ENCODE measurements at regions not wholly inside any gene's neighbourhood (a gene's known extent, or its start where the extent isn't known, plus 50 kb on each side); places are given as distances from the start of the nearest gene placed in this dataset.

GRCh38 chr2:193701484-193701883 lies 1506.8 kb upstream of the TMEFF2 start:
- ATAC-seq (ENCODE audit: poor library complexity) (no peak), DNase-seq (no peak)
- intact Hi-C loops (cut with DNase I), result no loop called here

- DNase-seq (no peak), ATAC-seq (ENCODE audit: poor library complexity) (no peak)
- intact Hi-C loops (cut with DNase I), result no loop called here
These were observed 1500.6 kb upstream of the TMEFF2 start for GRCh38 chr2:193695367-193695766.

DNA sequence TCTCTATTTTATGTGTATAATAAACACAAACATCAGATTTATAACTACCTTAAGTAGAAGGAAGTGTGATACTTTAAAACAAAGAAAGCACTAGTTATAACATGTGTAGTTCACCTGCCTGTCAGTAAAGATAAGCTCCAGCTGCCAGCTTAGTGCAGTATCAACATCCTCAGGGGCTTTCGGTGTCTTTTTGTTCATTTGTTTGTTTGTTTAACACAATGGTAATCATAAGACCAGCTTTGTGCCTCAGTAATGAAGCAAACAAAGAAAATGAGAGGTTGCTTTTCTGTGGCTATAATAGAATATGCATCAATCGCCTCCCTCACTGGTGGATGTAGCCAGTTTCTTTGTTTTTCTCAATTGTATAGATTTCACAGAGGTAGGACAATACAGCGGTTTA lies 1499.0 kb upstream of the TMEFF2 start:
- no peak for ATAC-seq (ENCODE audit: poor library complexity)
- no peak for DNase-seq
- intact Hi-C loops (cut with DNase I), result no loop called here

- DNase-seq (no peak), ATAC-seq (ENCODE audit: poor library complexity) (no peak)
- intact Hi-C loops (cut with DNase I), result no loop called here
These were observed 1495.8 kb upstream of the TMEFF2 start for GRCh38 chr2:193690572-193690971.

GRCh38 chr2:193687195-193687594 lies 1492.5 kb upstream of the TMEFF2 start:
- intact Hi-C loops (cut with DNase I), result no loop called here
- ATAC-seq (ENCODE audit: poor library complexity) (no peak), DNase-seq (no peak)

- intact Hi-C loops (cut with DNase I), result no loop called here
- ATAC-seq (ENCODE audit: poor library complexity), result no peak
- DNase-seq, result no peak
These were observed 1485.1 kb upstream of the TMEFF2 start for GRCh38 chr2:193679847-193680246.

GRCh38 chr2:193670478-193670877 lies 1475.7 kb upstream of the TMEFF2 start:
- DNase-seq, result no peak
- no peak for ATAC-seq (ENCODE audit: poor library complexity)
- intact Hi-C loops (cut with DNase I), result no loop called here

DNA sequence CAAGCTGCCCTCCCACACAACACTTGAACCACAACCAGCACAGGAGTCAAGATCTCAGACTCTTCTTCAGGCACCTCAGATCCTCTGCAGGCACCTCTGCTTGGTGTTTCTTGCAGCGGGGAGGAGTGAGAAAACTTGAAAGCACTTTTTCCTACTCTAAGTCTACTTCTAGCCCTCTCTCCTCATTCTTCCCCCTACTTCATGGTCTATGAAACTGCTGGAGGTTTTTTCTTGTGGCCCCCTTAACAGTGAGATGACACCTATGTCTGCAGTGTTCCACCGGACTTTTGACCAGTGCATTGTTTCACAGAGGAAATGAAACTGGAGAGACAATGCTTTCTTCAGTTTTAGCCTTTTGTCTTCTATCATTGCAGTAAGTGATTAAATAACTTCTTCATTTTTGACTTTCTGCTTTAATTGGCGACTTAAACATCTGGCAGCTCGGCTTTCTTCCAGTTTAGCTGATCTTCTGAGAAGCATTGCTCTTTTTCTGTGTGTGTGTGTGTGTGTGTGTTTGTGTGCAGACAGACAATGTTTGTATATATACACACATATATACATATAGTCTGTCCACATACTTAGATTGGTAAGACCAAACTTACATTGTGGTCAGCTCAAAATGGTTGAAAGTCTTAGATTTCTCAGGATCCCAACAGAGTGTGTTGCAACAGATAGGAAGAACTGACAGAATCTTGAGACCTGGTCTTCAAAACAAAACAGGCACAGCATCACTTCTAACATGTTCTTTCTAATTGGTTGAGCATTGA lies 1474.0 kb upstream of the TMEFF2 start:
- ATAC-seq (ENCODE audit: poor library complexity) (no peak), DNase-seq (no peak)
- intact Hi-C loops (cut with DNase I), result no loop called here

GRCh38 chr2:193627927-193628272 lies 1433.2 kb upstream of the TMEFF2 start:
- no peak for DNase-seq
- intact Hi-C loops (cut with DNase I), result no loop called here
- ATAC-seq (ENCODE audit: poor library complexity), result no peak

- no peak for DNase-seq
- ATAC-seq (ENCODE audit: poor library complexity), result no peak
- intact Hi-C loops (cut with DNase I), result no loop called here
These were observed 1432.6 kb upstream of the TMEFF2 start for GRCh38 chr2:193627187-193627926.

- intact Hi-C loops (cut with DNase I), result no loop called here
- ATAC-seq (ENCODE audit: poor library complexity) (no peak), DNase-seq (no peak)
These were observed 1413.7 kb upstream of the TMEFF2 start for GRCh38 chr2:193608451-193608850.

DNA sequence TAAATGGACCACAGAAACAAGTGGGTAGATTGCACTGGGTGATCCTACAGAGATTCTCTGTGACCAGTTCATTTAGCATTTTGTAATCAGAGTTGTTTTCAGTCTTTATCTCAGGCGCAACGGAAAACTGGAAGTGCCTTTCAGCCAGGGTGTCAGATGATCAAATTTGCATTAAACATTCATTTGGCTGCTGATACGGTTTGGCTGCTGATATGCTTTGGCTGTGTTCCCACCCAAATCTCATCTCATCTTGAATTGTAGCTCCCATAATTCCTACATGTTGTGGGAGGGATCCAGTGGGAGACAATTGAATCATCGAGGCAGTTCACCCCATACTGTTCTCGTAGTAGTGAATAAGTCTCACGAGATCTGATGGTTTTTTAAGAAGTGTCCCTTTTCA lies 1396.1 kb upstream of the TMEFF2 start:
- DNase-seq (no peak), ATAC-seq (ENCODE audit: poor library complexity) (no peak)
- intact Hi-C loops (cut with DNase I), result no loop called here

- intact Hi-C loops (cut with DNase I), result no loop called here
- DNase-seq, result no peak
- ATAC-seq (ENCODE audit: poor library complexity), result no peak
These were observed 1389.8 kb upstream of the TMEFF2 start for GRCh38 chr2:193584522-193584938.

GRCh38 chr2:193583638-193584400 lies 1389.1 kb upstream of the TMEFF2 start:
- intact Hi-C loops (cut with DNase I), result no loop called here
- ATAC-seq (ENCODE audit: poor library complexity), result no peak
- DNase-seq, result no peak

- no peak for ATAC-seq (ENCODE audit: poor library complexity)
- intact Hi-C loops (cut with DNase I), result no loop called here
- DNase-seq, result no peak
These were observed 1387.1 kb upstream of the TMEFF2 start for GRCh38 chr2:193581807-193582206.

GRCh38 chr2:193580176-193580950 lies 1385.6 kb upstream of the TMEFF2 start:
- intact Hi-C loops (cut with DNase I), result no loop called here
- no peak for ATAC-seq (ENCODE audit: poor library complexity)
- DNase-seq, result no peak

GRCh38 chr2:193566886-193567285 lies 1372.2 kb upstream of the TMEFF2 start:
- DNase-seq (no peak), ATAC-seq (ENCODE audit: poor library complexity) (no peak)
- intact Hi-C loops (cut with DNase I), result no loop called here

- intact Hi-C loops (cut with DNase I), result no loop called here
- ATAC-seq (ENCODE audit: poor library complexity), result no peak
- DNase-seq, result no peak
These were observed 1371.5 kb upstream of the TMEFF2 start for GRCh38 chr2:193566276-193566675.

DNA sequence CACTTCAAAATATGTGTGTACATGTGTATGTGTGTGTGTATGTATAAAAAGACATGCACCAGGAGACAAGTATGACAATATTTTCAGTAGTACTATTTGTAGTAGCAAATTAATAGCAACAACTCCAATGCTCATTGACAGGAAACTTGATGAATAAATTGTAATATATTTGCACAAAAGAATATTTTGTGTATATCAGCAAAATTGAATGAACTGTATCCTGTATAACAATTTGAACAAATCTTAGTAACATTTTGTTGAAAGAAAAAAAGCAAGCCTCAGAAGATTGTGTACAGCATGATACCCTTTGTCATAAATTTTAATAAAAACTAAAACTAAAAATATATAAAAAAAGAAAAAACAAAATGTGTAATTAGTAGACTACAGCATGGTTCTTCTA lies 1367.3 kb upstream of the TMEFF2 start:
- ATAC-seq (ENCODE audit: poor library complexity) (no peak), DNase-seq (no peak)
- intact Hi-C loops (cut with DNase I), result no loop called here
